AG09309 (cell line): ENCODE measurements at regions not wholly inside any gene's neighbourhood (a gene's known extent, or its start where the extent isn't known, plus 50 kb on each side); places are given as distances from the start of the nearest gene placed in this dataset.

Source experiments
- DNase-seq: peaks from one replicate; pipeline ENCODE4 v3.0.0-alpha.2; 2010; ENCODE audit warnings: low read depth
- H3K4me3 ChIP-seq: 2 replicates; pipeline ENCODE4 v1.5.1; 2011; ENCODE audit warnings: mild to moderate bottlenecking, low read depth, low read length, moderate library complexity; ENCODE audit not compliant: control insufficient read depth
- CTCF ChIP-seq: IDR thresholded peaks from 2 replicates; pipeline ENCODE4 v1.5.1; 2011; ENCODE audit warnings: mild to moderate bottlenecking, low read depth, low read length, inconsistent platforms; ENCODE audit not compliant: insufficient read depth, control insufficient read depth; ENCODE audit errors: missing control alignments

- no peak for TF ChIP-seq CTCF
- no peak for DNase-seq
Observed at GRCh38 chr4:159483110-159483781, 380.4 kb downstream of the RAPGEF2 start.

GRCh38 chr4:159483782-159484741 lies 381.2 kb downstream of the RAPGEF2 start:
- TF ChIP-seq CTCF = no peak
- H3K4me3 ChIP-seq = no peak overlapping the region
- DNase-seq = no peak

More at GRCh38 chr4:159483110-159483781, 380.4 kb downstream of the RAPGEF2 start:
- no peak overlapping the region for H3K4me3 ChIP-seq

GRCh38 chr4:159484864-159485263 lies 382.0 kb downstream of the RAPGEF2 start:
- no peak for TF ChIP-seq CTCF
- DNase-seq = peak; percentile 13
- H3K4me3 ChIP-seq = no peak overlapping the region

GRCh38 chr4:159487284-159487747 lies 384.4 kb downstream of the RAPGEF2 start:
- peak; percentile 53 for DNase-seq
- H3K4me3 ChIP-seq = no peak overlapping the region
- peak; percentile 74 for TF ChIP-seq CTCF

GRCh38 chr4:159489646-159490045 lies 386.8 kb downstream of the RAPGEF2 start:
- no peak overlapping the region for H3K4me3 ChIP-seq

More at GRCh38 chr4:159489646-159490045, 386.8 kb downstream of the RAPGEF2 start:
- TF ChIP-seq CTCF = no peak
- no peak for DNase-seq
